ENCODE measurements at regions not wholly inside any gene's neighbourhood (a gene's known extent, or its start where the extent isn't known, plus 50 kb on each side); places are given as distances from the start of the nearest gene placed in this dataset.

DNA sequence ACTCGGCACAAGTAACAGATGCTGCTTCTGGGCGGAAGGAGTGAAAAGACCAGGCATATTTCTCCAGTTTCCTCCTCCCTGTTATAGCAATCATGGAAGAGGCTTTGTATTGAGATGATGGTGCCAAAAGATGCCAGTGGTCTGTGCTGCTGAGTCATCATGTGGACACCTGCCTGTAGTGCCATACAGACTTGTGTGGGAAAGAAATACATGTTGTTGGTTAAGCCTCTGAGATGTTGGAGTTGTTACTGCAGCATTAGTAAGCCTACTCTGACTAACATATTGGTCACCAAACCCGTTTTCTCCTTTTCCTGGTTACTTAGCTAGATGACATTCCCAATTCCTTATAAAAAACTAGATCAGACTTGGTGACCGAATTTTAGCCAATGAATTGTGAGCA lies 356.9 kb downstream of the ZNF521 start:
- no peak for DNase-seq

DNA sequence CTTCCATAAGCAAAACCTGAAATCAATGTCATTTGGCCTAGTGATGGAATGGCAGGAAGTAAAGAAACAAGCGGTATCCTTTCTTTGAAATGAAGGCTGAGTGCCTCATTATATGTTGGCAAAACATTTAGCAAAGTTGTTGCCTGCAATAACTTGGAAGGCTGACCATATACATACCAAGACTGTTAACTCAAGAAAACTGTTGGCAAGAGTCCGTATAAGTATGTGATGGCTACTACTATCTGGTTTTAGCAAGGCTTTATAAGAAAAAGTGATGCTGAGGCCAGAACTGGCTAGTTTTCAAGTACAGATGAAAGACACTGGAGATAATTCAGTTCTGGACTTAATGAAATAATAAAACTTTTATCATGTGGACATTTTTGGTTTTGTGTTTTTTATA lies 356.2 kb downstream of the ZNF521 start:
- DNase-seq, result no peak

GRCh38 chr18:24999650-25000267 lies 352.2 kb downstream of the ZNF521 start:
- no peak for DNase-seq

DNA sequence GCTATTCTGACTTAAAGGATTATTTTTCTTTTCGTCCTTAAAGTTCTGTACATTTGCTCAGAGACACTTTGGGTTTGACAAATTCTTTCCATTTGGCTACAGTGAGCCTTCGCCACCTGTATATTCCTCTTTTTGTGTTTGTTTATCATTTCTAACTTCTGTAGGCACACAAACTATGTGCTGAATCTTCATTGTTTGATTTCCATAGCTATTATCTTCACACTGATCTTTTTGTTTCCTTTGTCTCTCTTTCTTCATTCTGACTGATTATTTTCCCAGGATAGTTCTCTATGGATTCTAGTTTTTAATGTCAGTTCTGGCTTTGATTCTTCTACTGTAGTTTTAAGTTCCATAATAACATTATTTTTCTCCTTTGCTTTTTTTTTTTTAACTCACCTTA lies 350.2 kb downstream of the ZNF521 start:
- DNase-seq, result no peak

GRCh38 chr18:25005541-25006403 lies 346.2 kb downstream of the ZNF521 start:
- DNase-seq, result peak; percentile 93

DNA sequence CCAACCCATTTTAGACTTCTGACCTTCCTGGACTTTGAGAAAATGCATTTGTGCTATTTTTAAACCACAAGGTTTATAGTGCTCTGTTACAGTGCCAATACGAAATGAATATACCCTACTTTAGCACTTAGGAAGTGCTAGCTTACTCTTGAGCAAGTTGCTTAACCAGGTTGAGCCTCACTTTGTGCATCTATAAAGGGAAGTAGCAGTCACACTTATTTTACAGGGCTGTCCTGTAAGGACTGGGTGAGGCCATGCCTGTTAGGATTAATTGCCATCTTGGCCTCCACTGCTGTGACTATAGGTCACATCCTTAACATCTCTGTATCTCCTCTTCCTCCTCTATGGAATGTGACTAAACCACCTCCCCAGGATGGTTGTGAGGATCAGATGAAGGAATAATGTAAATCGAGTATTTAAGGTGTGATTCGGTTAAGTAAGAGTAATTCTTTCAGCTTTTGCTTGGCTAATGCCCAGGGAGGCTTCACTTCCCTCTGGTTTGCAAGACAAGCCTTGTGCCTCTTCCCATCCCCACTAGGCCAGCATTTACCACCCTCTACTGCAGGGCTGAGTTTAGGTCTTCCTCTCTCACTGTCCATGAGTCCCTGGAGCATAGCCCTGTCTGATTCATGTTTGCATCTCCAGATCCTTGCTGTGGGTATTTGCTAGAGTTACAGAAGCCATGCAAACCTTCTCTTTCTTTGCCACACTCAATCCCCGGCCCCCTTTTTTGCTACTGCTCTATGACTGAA lies 341.2 kb downstream of the ZNF521 start:
- DNase-seq, result no peak
